ENCODE measurements at regions not wholly inside any gene's neighbourhood (a gene's known extent, or its start where the extent isn't known, plus 50 kb on each side); places are given as distances from the start of the nearest gene placed in this dataset.

- TF ChIP-seq CTCF (IDR thresholded peaks at IDR 0.05) = no peak
- DNase-seq (no peak), ATAC-seq (no peak)
- Histone ChIP-seq H3K36me3 (ENCODE audit: low read depth) (no peaks in the 10 kb centered on the region), H3K4me1 (ENCODE audit: low read depth) (peaks cover 2% of the 10 kb centered on the region), H3K9me3 (no peaks in the 10 kb centered on the region), H3K4me3 (no peak overlapping the region)
- intact Hi-C loops (cut with DNase I, micrococcal nuclease) = loop anchor here in 1 of 2 donors (5.0 kb wide), 2 partner anchors 150 to 350 kb away; no protein-coding TSS in a partner anchor
Measured at GRCh38 chr18:47747260-47747795, 183.1 kb downstream of the SMAD2 start.

- Histone ChIP-seq H3K36me3 (ENCODE audit: low read depth) (no peaks in the 10 kb centered on the region), H3K9me3 (no peaks in the 10 kb centered on the region), H3K4me3 (no peak overlapping the region), H3K4me1 (ENCODE audit: low read depth) (peaks cover 2% of the 10 kb centered on the region)
- ATAC-seq = no peak
- no peak for TF ChIP-seq CTCF (IDR thresholded peaks at IDR 0.05)
- no peak for DNase-seq
- intact Hi-C loops (cut with DNase I, micrococcal nuclease) = loop anchor here in 1 of 2 donors (5.0 kb wide), 2 partner anchors 149 to 349 kb away; no protein-coding TSS in a partner anchor
Measured at GRCh38 chr18:47746615-47747014, 183.8 kb downstream of the SMAD2 start.

- no peak for TF ChIP-seq CTCF (IDR thresholded peaks at IDR 0.05)
- DNase-seq = no peak
- Histone ChIP-seq H3K9me3 (no peaks in the 10 kb centered on the region), H3K4me1 (ENCODE audit: low read depth) (peaks cover 2% of the 10 kb centered on the region), H3K4me3 (no peak overlapping the region), H3K36me3 (ENCODE audit: low read depth) (no peaks in the 10 kb centered on the region)
- intact Hi-C loops (cut with DNase I, micrococcal nuclease) = loop anchor here in 1 of 2 donors (5.0 kb wide), 2 partner anchors 148 to 348 kb away; no protein-coding TSS in a partner anchor
- ATAC-seq = no peak
Measured at GRCh38 chr18:47745227-47745626, 185.2 kb downstream of the SMAD2 start.

- no peaks in the 10 kb centered on the region for H3K4me1 ChIP-seq (ENCODE audit: low read depth)
- ATAC-seq (no peak), DNase-seq (no peak)
- intact Hi-C loops (cut with DNase I, micrococcal nuclease) = no loop called here
- no peak for TF ChIP-seq CTCF (IDR thresholded peaks at IDR 0.05)
- no peaks in the 10 kb centered on the region for H3K9me3 ChIP-seq
- no peaks in the 10 kb centered on the region for H3K36me3 ChIP-seq (ENCODE audit: low read depth)
- no peak overlapping the region for H3K4me3 ChIP-seq
Measured at GRCh38 chr18:47737956-47738355, 192.5 kb downstream of the SMAD2 start.

- TF ChIP-seq CTCF (IDR thresholded peaks at IDR 0.05) = no peak
- Histone ChIP-seq H3K9me3 (no peaks in the 10 kb centered on the region), H3K4me1 (ENCODE audit: low read depth) (no peaks in the 10 kb centered on the region), H3K4me3 (no peak overlapping the region), H3K36me3 (ENCODE audit: low read depth) (no peaks in the 10 kb centered on the region)
- intact Hi-C loops (cut with DNase I, micrococcal nuclease) = no loop called here
- DNase-seq (no peak), ATAC-seq (no peak)
Measured at GRCh38 chr18:47737198-47737830, 193.1 kb downstream of the SMAD2 start.
